Motor neuron (in vitro differentiated cells): ENCODE measurements at regions not wholly inside any gene's neighbourhood (a gene's known extent, or its start where the extent isn't known, plus 50 kb on each side); places are given as distances from the start of the nearest gene placed in this dataset.

ENCODE experiments used
- ATAC-seq, 8 experiments: fragments of 200-7000 bp; cut with Tn5 transposase; replicated peaks in 6 of 8; 2 replicates each; pipeline ENCODE4 v1.8.0; 2021; ENCODE audit warnings: mild to moderate bottlenecking in 8 of 8, moderate library complexity in 8 of 8
- H3K27ac ChIP-seq, 2 donors: fragments of 250-450 bp; sonication (Bioruptor Pico); 2 replicates each; pipeline ENCODE4 v1.9.0; 2021; ENCODE audit warnings: antibody characterized with exemption in 2 of 2, mild to moderate bottlenecking in 2 of 2, moderate library complexity in 1 of 2
- H3K4me1 ChIP-seq, 2 donors: fragments of 250-450 bp; sonication (Bioruptor Pico); replicated peaks in 1 of 2; 2 replicates each; pipeline ENCODE4 v1.6.1; 2021; ENCODE audit warnings: antibody characterized with exemption in 2 of 2, mild to moderate bottlenecking in 2 of 2, moderate library complexity in 1 of 2
- H3K4me3 ChIP-seq, 5 donors: fragments of 250-450 bp; sonication (Bioruptor Pico); 2 replicates each; pipeline ENCODE4 v1.9.0; 2021; ENCODE audit warnings: antibody characterized with exemption in 5 of 5, mild to moderate bottlenecking in 5 of 5, moderate library complexity in 4 of 5
- WGBS, 10 experiments: fragments of 450-650 bp; shearing (Covaris generic); methylation state at CpG; one replicate each; pipeline ENCODE4 v1.0.0; 2022; 5-methylcytosine and 5-hydroxymethylcytosine counted together
- in situ Hi-C, 9 experiments: fragments of 400-800 bp; cut with MboI; loops; one replicate each; pipeline ENCODE4 v1.15.0; 2021; ENCODE audit warnings: low sequenced_read_pairs in 9 of 9, low pct_unique_long_range_greater_than_20kb in 2 of 9; ENCODE audit not compliant: unreplicated experiment in 9 of 9

- Histone ChIP-seq H3K4me1 (peaks cover 2 to 6% of the 10 kb centered on the region in 2 donors), H3K27ac (no peak overlapping the region), H3K4me3 (no peak overlapping the region)
- in situ Hi-C loops = no loop called here
- peak; percentile 45 to 81 (median 70) for ATAC-seq
- WGBS, 10 experiments = 23 to 90% (median 63%) methylated on average over 3 to 7 of the region's 8 CpGs
Measured at GRCh38 chr18:39741755-39742466, 2176.3 kb upstream of the CELF4 start.

GRCh38 chr18:39737869-39738268 lies 2172.3 kb upstream of the CELF4 start:
- H3K27ac ChIP-seq = no peak overlapping the region
- ATAC-seq = peak in 1 of 8 experiments; percentile 64
- in situ Hi-C loops = no loop called here
- H3K4me1 ChIP-seq = peaks cover 2 to 6% of the 10 kb centered on the region in 2 donors
- H3K4me3 ChIP-seq = no peak overlapping the region
- 0 to 100% (median 77%) methylated on average over 1 to 3 of the region's 3 CpGs; no CpG with 5 or more reads in 2 of the 10 experiments for WGBS, 10 experiments

DNA sequence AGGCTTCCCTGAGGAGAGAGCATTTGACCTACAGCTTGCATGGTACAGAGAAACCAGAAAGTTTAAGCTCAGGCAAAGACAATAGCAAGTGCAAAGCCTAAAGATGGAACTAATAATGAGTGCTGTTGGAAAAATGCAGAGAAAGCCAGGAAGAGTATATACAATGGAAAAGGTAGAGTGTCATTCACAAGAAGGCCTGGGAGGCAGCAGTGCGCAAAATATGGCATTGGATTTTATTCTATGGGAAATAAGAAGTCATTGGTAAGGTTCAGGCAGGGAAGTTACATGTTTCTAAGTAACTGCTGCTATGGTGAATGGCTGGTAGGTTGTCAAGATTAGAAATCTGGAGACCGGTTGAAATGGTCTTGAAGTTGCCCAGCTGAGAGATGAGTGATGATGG lies 2167.3 kb upstream of the CELF4 start:
- no peak overlapping the region for H3K4me3 ChIP-seq
- H3K27ac ChIP-seq = no peak overlapping the region
- in situ Hi-C loops = no loop called here
- 0 to 100% (median 97%) methylated on average over 1 to 2 of the region's 2 CpGs; no CpG with 5 or more reads in 2 of the 10 experiments for WGBS, 10 experiments
- no peak for ATAC-seq
- H3K4me1 ChIP-seq = peaks cover 6 to 14% of the 10 kb centered on the region in 2 donors

DNA sequence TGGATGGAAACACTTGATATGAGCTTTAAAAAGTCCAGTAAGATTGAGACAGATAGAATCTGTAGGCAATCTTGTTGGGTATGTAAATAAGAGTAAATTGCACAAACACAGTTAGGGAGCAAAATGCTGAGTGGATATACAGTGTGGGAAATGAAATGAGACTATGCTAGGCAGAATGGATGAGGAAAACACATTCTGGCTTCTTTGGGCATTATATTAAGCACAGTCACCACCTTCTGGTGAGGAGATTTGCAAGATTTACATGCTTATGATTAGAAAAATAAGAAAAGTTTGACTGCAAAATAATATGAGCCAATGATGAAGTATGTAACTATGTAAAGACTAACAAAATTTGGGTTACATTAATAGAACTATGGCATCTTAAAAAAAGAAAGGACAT lies 2165.0 kb upstream of the CELF4 start:
- Histone ChIP-seq H3K4me3 (no peak overlapping the region), H3K27ac (no peak overlapping the region), H3K4me1 (peaks cover 9 to 16% of the 10 kb centered on the region in 2 donors)
- ATAC-seq = no peak
- in situ Hi-C loops = no loop called here

- H3K4me1 ChIP-seq = peaks cover 9 to 12% of the 10 kb centered on the region in 2 donors
- in situ Hi-C loops = no loop called here
- H3K27ac ChIP-seq = no peak overlapping the region
- H3K4me3 ChIP-seq = no peak overlapping the region
- no peak for ATAC-seq
Measured at GRCh38 chr18:39724652-39725051, 2159.1 kb upstream of the CELF4 start.

DNA sequence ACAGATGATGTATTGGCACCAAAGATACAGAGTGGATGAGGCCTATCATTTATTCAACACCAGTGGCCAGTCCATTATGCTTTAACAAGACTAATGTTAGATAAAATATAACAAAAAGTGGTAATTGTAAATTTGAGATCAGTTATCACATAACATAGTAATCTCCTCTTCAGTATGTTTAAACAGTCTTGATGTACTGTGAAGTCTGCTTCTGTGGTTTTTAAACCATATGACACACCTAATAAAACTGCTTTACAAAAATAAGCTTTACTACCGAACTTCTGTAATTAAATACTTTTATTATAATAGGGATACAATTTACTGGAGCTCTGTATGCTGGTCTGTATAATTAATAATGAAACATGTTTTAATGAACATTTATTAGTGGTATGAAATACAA lies 2156.1 kb upstream of the CELF4 start:
- ATAC-seq = no peak
- H3K4me3 ChIP-seq = no peak overlapping the region
- H3K4me1 ChIP-seq = no peaks in the 10 kb centered on the region
- 0 to 100% (median 92%) methylated on average over 1 of the region's 1 CpG for WGBS, 10 experiments
- H3K27ac ChIP-seq = no peak overlapping the region
- in situ Hi-C loops = no loop called here

GRCh38 chr18:39713961-39714360 lies 2148.4 kb upstream of the CELF4 start:
- 0 to 100% (median 51%) methylated on average over 1 to 3 of the region's 3 CpGs; no CpG with 5 or more reads in 4 of the 10 experiments for WGBS, 10 experiments
- ATAC-seq = peak in 2 of 8 experiments; percentile 74 to 82
- no peak overlapping the region for H3K4me3 ChIP-seq
- H3K27ac ChIP-seq = no peak overlapping the region
- H3K4me1 ChIP-seq = peaks cover 0 to 16% of the 10 kb centered on the region in 2 donors
- in situ Hi-C loops = no loop called here

GRCh38 chr18:39711701-39712100 lies 2146.1 kb upstream of the CELF4 start:
- no peak overlapping the region for H3K27ac ChIP-seq
- no peak for ATAC-seq
- no peak overlapping the region for H3K4me3 ChIP-seq
- in situ Hi-C loops = no loop called here
- peaks cover 0 to 16% of the 10 kb centered on the region in 2 donors for H3K4me1 ChIP-seq

DNA sequence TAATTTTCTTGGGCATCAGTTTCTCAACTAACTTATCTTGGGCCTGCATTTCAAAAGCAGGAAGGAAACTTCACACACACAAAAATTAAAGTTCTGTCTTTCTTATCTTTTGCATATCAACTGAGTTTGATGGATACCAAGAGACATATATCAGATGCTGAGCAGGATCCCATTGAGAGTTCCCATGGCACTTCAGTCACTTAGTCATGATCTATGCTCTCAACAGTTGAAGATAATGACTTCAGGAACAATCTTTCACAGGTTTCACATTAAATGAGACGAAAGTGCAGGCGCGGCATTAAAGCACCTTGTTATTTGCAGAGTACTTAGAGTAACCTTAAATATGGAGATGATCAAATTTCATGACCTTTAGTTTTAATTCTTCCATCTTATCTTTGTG lies 2139.8 kb upstream of the CELF4 start:
- 40 to 100% (median 87%) methylated on average over 1 to 3 of the region's 3 CpGs; no CpG with 5 or more reads in 2 of the 10 experiments for WGBS, 10 experiments
- Histone ChIP-seq H3K4me3 (no peak overlapping the region), H3K27ac (no peak overlapping the region), H3K4me1 (peaks cover 13 to 18% of the 10 kb centered on the region in 2 donors)
- in situ Hi-C loops = no loop called here
- peak in 1 of 8 experiments; percentile 38 for ATAC-seq

GRCh38 chr18:39702888-39703287 lies 2137.3 kb upstream of the CELF4 start:
- 43 to 100% (median 93%) methylated on average over 1 to 3 of the region's 3 CpGs; no CpG with 5 or more reads in 3 of the 10 experiments for WGBS, 10 experiments
- no peak overlapping the region for H3K27ac ChIP-seq
- no peak overlapping the region for H3K4me3 ChIP-seq
- peaks cover 13 to 18% of the 10 kb centered on the region in 2 donors for H3K4me1 ChIP-seq
- in situ Hi-C loops = no loop called here
- ATAC-seq = no peak

- in situ Hi-C loops = no loop called here
- Histone ChIP-seq H3K4me3 (no peak overlapping the region), H3K4me1 (peaks cover 13 to 18% of the 10 kb centered on the region in 2 donors), H3K27ac (no peak overlapping the region)
- WGBS, 10 experiments = 17 to 100% (median 68%) methylated on average over 1 to 2 of the region's 2 CpGs
- no peak for ATAC-seq
Measured at GRCh38 chr18:39701839-39702238, 2136.2 kb upstream of the CELF4 start.

- Histone ChIP-seq H3K4me3 (no peak overlapping the region), H3K27ac (no peak overlapping the region), H3K4me1 (peaks cover 13 to 18% of the 10 kb centered on the region in 2 donors)
- WGBS, 10 experiments = 0 to 100% (median 79%) methylated on average over 1 to 4 of the region's 4 CpGs
- ATAC-seq = peak in 5 of 8 experiments; percentile 55 to 67 (median 67)
- in situ Hi-C loops = no loop called here
Measured at GRCh38 chr18:39701055-39701783, 2135.6 kb upstream of the CELF4 start.

DNA sequence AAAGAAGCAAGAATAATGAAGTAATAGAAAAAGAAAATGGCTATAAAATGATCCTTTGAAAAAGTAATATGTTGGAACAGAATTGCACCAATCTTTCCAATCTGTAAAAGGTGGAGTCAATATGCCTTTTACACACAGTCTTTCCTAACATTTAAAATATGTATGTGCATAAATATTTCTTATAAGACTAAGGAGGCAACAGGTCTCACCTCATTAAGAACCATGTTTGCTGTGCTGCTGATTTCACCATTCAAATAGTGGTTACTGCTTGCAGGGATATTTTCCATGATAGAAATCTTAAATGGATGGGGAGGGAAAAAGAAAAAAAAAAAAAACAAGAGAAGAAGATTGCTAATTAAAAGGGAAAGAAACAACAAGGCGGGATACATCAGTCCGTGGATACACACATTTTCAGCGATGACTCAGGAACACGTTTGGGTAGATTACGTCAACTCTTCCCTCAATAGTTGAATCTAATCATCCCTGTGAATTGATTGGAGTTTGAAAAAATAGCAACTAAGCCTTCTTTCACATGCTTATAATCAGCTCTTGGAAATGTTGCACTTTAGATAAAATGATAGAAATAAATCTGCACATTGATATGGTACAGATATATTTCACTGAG lies 2133.9 kb upstream of the CELF4 start:
- peak in 5 of 8 experiments; percentile 38 to 90 (median 85) for ATAC-seq
- H3K4me1 ChIP-seq = peaks cover 13 to 14% of the 10 kb centered on the region in 2 donors
- WGBS, 10 experiments = 37 to 95% (median 75%) methylated on average over 3 to 5 of the region's 5 CpGs
- in situ Hi-C loops = no loop called here
- no peak overlapping the region for H3K4me3 ChIP-seq
- H3K27ac ChIP-seq = no peak overlapping the region
